CD4-positive, alpha-beta T cell treated with Interleukin-6 for 4 hours (primary cell): ENCODE measurements at regions not wholly inside any gene's neighbourhood (a gene's known extent, or its start where the extent isn't known, plus 50 kb on each side); places are given as distances from the start of the nearest gene placed in this dataset.
"Not testable (repeated sequence)": the region's sequence is repeated elsewhere in the genome, so short reads cannot be mapped to it uniquely, and the experiment has no call there.

ENCODE experiments used
- DNase-seq: peaks from one replicate; pipeline ENCODE4 v3.0.0-alpha.2; 2020; ENCODE audit warnings: mixed read lengths

DNA sequence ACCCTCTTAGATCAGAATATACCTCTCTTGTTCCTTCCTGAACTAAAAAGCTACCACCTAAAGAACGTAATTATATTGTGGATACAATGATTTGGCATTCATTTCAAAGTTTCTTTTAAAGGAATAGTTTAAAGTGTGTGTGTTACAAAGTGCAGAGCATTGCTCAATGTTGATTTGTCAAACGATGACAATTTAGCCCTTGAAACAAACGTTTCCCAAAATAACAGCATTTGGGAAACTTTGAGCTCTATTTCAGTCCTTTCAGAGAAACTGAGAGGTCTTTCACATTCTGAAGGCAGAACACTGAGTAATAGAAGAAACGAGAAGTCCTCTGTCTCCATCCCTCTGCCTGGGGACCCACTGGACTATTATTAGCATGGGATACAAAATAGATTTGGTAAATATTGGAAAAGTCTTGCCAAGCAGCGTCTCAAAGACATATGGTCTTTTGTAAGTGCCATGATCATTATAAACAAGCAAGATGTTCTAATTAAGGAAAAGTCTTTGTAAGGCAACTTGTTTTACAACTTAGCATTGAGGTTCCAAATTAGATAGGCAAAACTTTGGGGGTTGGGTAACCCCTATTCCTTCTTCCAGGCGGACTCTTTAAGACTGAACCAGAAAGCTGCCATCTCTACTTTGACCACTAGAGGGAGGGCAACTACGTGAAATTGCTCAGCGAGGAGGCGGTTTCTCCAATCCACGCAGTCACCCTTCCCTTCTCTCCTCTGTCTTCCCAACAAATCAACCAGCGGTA, 208.8 kb downstream of the RNF144B start:
- peak; percentile 42 for DNase-seq

DNA sequence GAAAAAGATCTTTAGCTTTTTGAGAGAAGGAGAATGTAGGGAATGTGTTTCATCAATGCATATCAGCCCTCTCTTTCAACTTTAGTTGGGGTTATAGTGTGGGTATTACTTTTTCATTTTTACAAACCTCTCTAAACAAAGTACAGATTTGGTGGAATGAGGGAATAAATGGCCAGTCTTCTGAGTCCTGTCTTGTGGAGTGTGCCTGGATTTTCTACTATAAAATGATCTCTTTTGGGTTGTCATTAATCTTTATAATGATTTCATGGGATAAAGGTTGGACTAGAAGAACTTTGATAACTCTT, 209.3 kb downstream of the RNF144B start:
- no peak for DNase-seq

- DNase-seq = no peak
Observed at GRCh38 chr6:18598551-18599264, 211.6 kb downstream of the RNF144B start.

GRCh38 chr6:18600255-18600654, 213.1 kb downstream of the RNF144B start:
- DNase-seq = no peak

DNA sequence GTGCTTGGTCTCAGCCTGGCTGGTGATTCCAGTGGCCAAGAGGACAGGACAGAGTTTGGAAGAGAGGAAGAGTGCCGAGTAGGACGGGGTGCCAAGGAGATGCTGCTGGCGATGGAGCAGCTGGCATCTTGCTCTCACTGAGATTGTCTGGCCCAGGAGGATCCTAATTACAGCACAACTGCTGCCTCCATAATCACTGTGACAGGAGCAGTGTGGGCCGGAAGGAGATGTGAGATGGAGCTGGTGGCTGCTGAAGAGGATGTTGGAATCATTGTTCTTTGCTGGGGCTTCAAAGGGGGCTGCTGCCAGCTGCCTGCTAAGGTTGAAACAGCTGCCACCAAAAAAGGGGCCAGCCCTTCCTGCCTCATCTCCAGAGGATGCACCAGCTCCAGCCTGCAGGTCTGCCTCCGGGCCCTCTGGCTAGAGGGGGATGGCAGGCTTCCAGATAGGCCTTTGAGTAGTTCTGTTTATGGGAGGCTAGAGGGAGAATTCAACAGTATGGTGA, 214.4 kb downstream of the RNF144B start:
- no peak for DNase-seq

DNA sequence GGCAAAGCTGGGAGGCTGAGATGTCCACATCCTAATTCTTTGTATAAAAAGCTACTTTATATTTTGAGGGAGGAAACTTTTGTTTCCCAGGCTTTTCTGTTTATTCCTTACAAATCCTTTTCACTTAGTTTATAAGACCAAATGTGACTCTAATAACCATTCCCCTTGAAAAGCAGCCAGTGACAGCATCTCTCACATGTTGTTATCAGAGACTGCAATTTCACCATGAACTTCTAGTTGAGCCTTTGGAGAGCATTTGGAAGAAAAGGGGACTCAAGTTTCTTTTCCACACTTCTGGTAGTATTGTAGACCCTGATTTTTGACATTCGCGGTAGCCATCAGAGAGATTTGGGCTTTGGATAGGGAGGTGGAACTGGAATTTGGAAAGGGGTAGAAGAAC, 215.8 kb downstream of the RNF144B start:
- no peak for DNase-seq

DNA sequence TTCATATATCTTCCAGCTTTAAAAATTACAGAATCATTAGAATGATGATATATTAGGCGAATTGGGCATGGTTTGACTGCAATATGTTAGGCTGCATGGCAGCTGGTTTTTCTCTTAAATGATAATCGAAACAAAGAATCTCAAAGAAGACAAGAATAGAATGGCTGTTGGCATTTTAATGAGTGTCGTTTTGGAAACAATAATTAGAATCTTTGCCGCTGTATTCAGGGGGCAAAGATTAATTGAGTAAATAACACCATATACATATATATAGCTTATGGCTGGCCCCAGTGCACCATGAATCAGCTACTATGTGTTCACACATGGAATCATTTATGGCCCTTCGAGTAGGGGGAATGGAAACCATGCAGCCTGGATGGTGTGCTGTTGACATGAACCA, 216.2 kb downstream of the RNF144B start:
- no peak for DNase-seq

DNA sequence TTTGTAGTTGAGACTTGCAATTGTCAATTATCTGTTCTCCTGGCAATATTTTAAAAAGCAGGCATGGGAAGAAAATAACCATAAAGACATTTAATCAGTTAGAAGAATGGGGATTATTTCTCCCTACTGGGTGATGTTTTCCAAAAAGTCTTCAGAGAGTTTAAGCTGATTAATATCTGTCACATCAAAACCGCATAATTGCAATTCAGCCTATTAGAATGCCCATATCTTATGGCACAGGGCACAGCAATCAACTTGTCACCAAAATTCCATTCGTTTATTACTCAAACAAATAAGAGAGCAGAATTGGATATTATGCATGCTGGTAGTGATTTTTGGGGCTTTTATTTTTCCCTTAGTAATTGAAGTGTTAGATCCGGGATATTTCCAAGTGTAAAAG, 218.7 kb downstream of the RNF144B start:
- no peak for DNase-seq

GRCh38 chr6:18609715-18610114, 222.6 kb downstream of the RNF144B start:
- DNase-seq = no peak

DNA sequence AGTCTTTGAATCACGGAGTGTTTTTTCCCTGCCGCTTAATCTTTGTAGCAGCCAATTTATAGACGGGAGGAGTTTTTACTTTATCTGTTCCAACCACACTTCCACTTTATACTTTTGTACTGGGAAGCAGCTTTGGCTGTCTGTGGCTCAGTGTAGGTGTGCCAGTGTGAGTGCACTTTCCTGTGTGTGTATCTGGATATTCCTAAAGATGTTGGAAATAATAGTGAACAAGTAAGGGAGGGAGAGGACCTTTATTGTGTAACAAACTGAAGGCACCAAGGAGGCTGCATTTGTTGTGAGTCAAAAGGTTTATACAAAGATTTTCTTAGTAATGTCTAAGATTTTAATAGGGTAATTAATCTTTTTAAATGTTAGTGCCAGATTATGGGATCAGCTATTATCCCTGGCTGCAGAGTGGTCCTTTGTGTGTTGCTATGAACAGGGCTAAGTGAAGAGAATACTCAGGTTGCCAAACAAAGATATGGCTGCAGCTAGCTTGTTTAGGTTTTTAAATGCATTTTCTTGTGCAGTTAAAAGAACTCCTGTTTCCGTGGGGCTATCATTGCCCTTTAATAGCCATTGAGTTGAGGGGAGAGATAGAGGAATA, 226.3 kb downstream of the RNF144B start:
- no peak for DNase-seq

DNA sequence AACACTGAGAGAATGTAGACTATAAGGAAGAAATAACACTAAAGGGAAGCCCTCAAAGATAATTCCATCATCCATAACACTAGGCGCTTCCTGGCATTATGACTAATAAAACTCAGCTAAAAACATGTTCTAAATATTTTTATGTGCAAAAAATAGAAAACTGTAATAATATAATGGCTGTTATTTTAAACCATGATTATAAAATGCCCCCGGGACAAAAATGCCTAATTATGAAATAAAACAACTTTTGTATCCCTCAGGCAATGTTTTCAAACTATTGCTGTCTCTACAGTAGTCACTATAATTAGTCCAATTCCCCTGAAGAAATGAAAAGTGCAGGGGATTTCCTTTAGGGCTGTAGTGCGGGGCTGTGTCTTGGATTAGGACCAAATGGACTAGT, 242.4 kb downstream of the RNF144B start:
- DNase-seq = no peak

- DNase-seq = no peak
Observed at GRCh38 chr6:18632670-18633410, 245.7 kb downstream of the RNF144B start.

- DNase-seq = no peak
Observed at GRCh38 chr6:18634912-18635311, 247.8 kb downstream of the RNF144B start.

GRCh38 chr6:18640134-18640533, 253.0 kb downstream of the RNF144B start:
- DNase-seq = no peak

DNA sequence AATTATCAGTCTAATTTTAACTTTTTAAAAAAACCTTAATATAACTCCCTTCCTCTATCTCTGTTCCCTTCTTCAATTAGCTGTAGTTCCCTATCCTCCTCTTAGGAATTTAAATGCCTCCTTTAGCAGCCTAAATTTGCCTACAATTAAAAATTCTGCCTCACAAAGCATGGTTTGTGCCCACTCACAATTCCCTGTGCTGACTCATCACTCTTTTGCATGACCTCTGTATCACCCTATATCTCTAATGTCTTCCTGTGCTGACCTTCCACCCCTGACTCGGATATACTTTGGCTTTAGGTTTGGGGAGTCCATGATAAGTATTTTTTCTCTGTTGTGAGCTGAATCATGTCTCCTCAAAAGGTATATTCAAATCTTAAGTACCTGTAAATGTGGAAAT, 253.6 kb downstream of the RNF144B start:
- DNase-seq = no peak

- no peak for DNase-seq
Observed at GRCh38 chr6:18654821-18655220, 267.7 kb downstream of the RNF144B start.

- DNase-seq = no peak
Observed at GRCh38 chr6:18656506-18656905, 269.4 kb downstream of the RNF144B start.

DNA sequence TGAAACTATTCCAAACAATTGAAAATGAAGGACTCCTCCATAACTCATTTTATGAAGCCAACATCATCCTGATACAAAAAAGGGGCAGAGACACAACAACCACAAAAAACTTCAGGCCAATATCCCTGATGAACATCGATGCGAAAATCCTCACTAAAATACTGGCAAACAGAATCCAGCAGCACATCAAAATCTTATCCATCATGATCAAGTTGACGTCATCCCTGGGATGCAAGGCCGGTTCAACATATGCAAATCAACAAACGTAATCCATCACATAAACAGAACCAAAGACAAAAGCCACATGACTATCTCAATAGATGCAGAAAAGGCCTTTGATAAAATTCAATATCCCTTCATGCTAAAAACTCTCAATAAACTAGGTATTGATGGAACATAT, 272.8 kb downstream of the RNF144B start:
- not testable (repeated sequence) for DNase-seq

GRCh38 chr6:18663011-18663410, 275.9 kb downstream of the RNF144B start:
- DNase-seq = no peak

GRCh38 chr6:18664401-18664800, 277.3 kb downstream of the RNF144B start:
- no peak for DNase-seq

DNA sequence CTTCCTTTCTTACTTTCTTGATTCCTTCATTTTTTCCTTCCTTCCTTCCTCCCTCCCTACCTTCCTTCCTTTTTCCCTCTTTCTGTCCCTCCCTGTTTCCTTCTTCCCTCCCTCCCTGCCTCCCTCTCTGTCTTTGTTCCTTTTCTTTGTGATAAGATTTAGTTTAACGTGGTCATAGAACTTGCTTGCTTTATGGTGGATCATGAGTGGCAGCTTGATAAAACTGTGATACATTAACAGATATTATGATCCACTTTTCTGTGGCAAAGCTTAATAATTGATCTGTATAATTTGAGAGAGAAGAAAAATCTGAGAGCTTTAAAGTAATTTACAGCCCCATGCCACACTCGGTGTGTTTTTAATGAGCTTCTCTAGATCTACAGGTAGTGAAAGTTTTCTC, 280.5 kb downstream of the RNF144B start:
- DNase-seq = no peak

GRCh38 chr6:18668994-18669393, 281.8 kb downstream of the RNF144B start:
- DNase-seq = no peak

DNA sequence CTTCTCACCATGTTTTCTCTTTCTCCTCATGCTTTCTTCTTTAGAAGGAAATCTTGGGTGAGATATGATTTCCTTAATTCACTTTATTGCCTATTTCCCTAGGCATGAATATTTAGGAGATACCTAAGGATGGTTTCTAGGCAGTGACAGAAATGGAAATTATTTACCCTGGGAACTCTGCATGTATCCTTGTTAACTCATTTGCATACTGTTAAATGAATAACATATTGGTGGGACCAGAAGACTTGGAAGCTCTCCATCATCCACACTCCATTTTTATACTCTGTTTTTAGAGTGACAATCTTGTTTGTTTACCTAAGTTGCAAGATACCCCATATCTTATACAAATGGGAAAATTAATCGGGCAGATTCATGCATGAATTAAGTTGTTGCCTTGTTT, 285.7 kb downstream of the RNF144B start:
- no peak for DNase-seq
